ENCODE measurements at regions not wholly inside any gene's neighbourhood (a gene's known extent, or its start where the extent isn't known, plus 50 kb on each side); places are given as distances from the start of the nearest gene placed in this dataset.

- Mint-ChIP-seq H3K9me3 (peaks cover 1% of the 10 kb centered on the region), H3K36me3 (no peaks in the 10 kb centered on the region), H3K4me1 (no peaks in the 10 kb centered on the region), H3K27ac (no peak overlapping the region), H3K4me3 (no peak overlapping the region), H3K27me3 (no peaks in the 10 kb centered on the region)
- no peak for DNase-seq
Measured at GRCh38 chr7:13327669-13328068, 640.2 kb downstream of the ARL4A start.

GRCh38 chr7:13333371-13333770, 645.9 kb downstream of the ARL4A start:
- no peaks in the 10 kb centered on the region for H3K4me1 Mint-ChIP-seq
- no peak for DNase-seq
- H3K36me3 Mint-ChIP-seq, result no peaks in the 10 kb centered on the region
- no peaks in the 10 kb centered on the region for H3K27me3 Mint-ChIP-seq
- no peaks in the 10 kb centered on the region for H3K9me3 Mint-ChIP-seq
- H3K27ac Mint-ChIP-seq, result no peak overlapping the region
- H3K4me3 Mint-ChIP-seq, result no peak overlapping the region

DNA sequence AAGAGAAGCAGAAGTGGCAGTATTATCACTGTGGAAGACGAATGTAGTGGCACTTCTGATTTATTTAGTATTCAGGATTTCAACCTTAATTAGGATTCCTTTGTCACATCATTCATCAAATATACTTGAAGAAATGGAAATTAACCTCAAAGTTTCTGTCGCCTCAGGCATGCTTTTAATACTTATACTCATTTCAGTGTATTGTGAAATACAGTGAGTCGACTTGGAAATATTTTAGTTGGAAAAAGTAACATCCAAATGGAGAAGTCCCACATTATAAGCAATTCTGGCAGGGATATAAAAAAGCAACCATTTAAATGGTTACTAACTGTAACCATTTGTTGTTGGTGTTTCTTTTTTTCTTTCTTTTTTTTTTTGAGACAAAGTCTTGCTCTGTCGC, 648.8 kb downstream of the ARL4A start:
- H3K4me1 Mint-ChIP-seq, result no peaks in the 10 kb centered on the region
- no peak overlapping the region for H3K27ac Mint-ChIP-seq
- DNase-seq, result no peak
- H3K36me3 Mint-ChIP-seq, result no peaks in the 10 kb centered on the region
- H3K4me3 Mint-ChIP-seq, result no peak overlapping the region
- H3K9me3 Mint-ChIP-seq, result no peaks in the 10 kb centered on the region
- H3K27me3 Mint-ChIP-seq, result no peaks in the 10 kb centered on the region

DNA sequence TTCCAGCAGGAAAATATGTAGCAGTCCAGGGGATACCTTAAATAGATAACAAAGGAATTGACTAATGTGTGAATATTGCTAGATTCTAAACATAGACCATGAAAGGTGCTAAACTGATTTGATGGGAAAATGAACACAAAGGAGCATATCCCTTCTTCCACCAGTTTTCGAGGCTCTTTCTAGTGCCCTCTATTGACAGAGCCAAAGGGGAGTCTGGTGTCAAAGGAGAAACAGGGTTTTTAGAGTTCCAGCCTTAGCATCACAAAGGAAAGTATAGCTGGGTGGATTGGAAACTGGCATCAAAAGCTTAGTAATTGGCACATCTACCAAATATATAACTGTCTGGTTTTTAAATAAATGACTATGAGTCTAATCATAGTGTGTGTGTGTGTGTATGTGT, 636.8 kb downstream of the ETV1 start:
- Mint-ChIP-seq H3K36me3 (no peaks in the 10 kb centered on the region), H3K27me3 (no peaks in the 10 kb centered on the region), H3K9me3 (no peaks in the 10 kb centered on the region), H3K27ac (no peak overlapping the region), H3K4me3 (no peak overlapping the region), H3K4me1 (no peaks in the 10 kb centered on the region)
- no peak for DNase-seq

GRCh38 chr7:13359656-13360055, 629.8 kb downstream of the ETV1 start:
- H3K4me3 Mint-ChIP-seq, result no peak overlapping the region
- H3K9me3 Mint-ChIP-seq, result no peaks in the 10 kb centered on the region

GRCh38 chr7:13386741-13387140, 602.7 kb downstream of the ETV1 start:
- Mint-ChIP-seq H3K27ac (no peak overlapping the region), H3K4me1 (no peaks in the 10 kb centered on the region), H3K9me3 (peaks cover 2% of the 10 kb centered on the region), H3K36me3 (no peaks in the 10 kb centered on the region), H3K27me3 (no peaks in the 10 kb centered on the region), H3K4me3 (no peak overlapping the region)
- no peak for DNase-seq

More at GRCh38 chr7:13359656-13360055, 629.8 kb downstream of the ETV1 start:
- Mint-ChIP-seq H3K27me3 (no peaks in the 10 kb centered on the region), H3K36me3 (no peaks in the 10 kb centered on the region), H3K4me1 (no peaks in the 10 kb centered on the region), H3K27ac (no peak overlapping the region)
- no peak for DNase-seq

GRCh38 chr7:13407911-13408310, 581.6 kb downstream of the ETV1 start:
- H3K27ac Mint-ChIP-seq, result no peak overlapping the region
- no peaks in the 10 kb centered on the region for H3K36me3 Mint-ChIP-seq
- H3K27me3 Mint-ChIP-seq, result no peaks in the 10 kb centered on the region
- no peaks in the 10 kb centered on the region for H3K9me3 Mint-ChIP-seq
- H3K4me1 Mint-ChIP-seq, result no peaks in the 10 kb centered on the region
- H3K4me3 Mint-ChIP-seq, result no peak overlapping the region
- DNase-seq, result no peak

- Mint-ChIP-seq H3K27me3 (no peaks in the 10 kb centered on the region), H3K9me3 (no peaks in the 10 kb centered on the region), H3K4me1 (no peaks in the 10 kb centered on the region), H3K36me3 (no peaks in the 10 kb centered on the region), H3K27ac (no peak overlapping the region), H3K4me3 (no peak overlapping the region)
- DNase-seq, result no peak
Measured at GRCh38 chr7:13411151-13411550, 578.3 kb downstream of the ETV1 start.

DNA sequence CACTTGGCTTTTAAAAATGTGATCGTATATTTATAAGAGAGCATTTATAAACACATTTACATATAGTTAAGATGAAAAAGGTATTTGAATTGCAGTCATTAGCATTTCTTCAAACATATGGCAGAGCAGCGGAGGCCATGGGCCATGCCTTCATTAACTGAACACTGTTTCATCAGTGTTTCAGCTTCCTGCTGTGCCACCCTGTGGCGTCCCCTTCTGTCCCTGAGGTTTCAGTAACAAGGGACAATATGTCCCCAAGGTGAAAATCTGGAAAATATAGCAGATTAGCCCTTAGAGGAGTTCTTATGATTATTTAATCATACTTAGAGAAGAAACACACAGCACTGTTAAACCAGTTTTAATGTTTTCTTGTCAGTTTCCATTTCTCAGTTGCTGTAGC, 577.8 kb downstream of the ETV1 start:
- DNase-seq, result no peak

GRCh38 chr7:13414181-13414580, 575.3 kb downstream of the ETV1 start:
- peaks cover 2% of the 10 kb centered on the region for H3K9me3 Mint-ChIP-seq
- H3K4me3 Mint-ChIP-seq, result no peak overlapping the region
- no peaks in the 10 kb centered on the region for H3K4me1 Mint-ChIP-seq

More for the DNA sequence above, 577.8 kb downstream of the ETV1 start:
- Mint-ChIP-seq H3K27ac (no peak overlapping the region), H3K4me1 (no peaks in the 10 kb centered on the region), H3K27me3 (no peaks in the 10 kb centered on the region), H3K9me3 (no peaks in the 10 kb centered on the region), H3K36me3 (no peaks in the 10 kb centered on the region), H3K4me3 (no peak overlapping the region)

DNA sequence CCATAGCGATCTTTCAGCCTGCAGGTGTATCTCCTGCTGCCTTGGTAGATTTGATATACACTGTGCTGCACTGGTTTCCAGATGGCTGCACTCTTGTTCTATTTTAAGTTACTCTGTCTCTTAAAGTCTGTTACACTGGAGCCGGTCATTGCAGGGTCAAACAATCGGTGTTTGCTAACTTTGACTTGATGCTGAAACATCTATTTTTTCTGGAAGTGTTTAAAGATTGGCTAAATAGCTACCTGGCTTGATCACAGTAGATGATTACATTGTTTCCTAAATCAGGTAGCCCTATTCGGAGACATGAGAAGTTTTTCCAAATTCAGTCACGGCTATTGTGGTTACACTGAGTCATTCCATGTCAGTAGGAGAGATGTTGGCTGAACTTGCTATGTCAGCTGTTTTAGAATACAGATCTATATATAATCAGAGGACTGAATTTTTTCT, 574.8 kb downstream of the ETV1 start:
- Mint-ChIP-seq H3K4me1 (no peaks in the 10 kb centered on the region), H3K4me3 (no peak overlapping the region), H3K27ac (no peak overlapping the region), H3K27me3 (no peaks in the 10 kb centered on the region), H3K36me3 (no peaks in the 10 kb centered on the region), H3K9me3 (peaks cover 2% of the 10 kb centered on the region)
- DNase-seq, result no peak

More at GRCh38 chr7:13414181-13414580, 575.3 kb downstream of the ETV1 start:
- H3K27me3 Mint-ChIP-seq, result no peaks in the 10 kb centered on the region
- H3K27ac Mint-ChIP-seq, result no peak overlapping the region
- no peaks in the 10 kb centered on the region for H3K36me3 Mint-ChIP-seq
- no peak for DNase-seq

DNA sequence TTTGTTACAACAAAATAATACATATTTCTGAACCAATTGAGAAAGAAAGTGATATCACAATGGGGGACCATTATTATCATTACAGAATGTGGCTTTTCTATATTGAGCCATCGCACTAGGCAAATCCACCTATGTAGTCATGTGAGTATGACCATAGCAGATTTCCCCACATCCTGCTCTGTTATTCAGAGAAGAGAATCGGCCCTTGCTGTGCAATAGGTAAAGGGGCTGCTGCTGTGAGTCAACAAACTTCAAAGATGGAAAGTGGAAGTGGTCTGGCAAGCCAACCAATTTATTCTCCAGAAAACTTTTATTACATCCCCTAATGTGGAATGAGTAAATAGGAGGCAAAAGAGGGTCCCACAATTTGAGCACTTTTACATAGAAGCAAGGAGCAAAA, 573.4 kb downstream of the ETV1 start:
- Mint-ChIP-seq H3K27ac (no peak overlapping the region), H3K36me3 (no peaks in the 10 kb centered on the region), H3K27me3 (no peaks in the 10 kb centered on the region), H3K4me3 (no peak overlapping the region), H3K9me3 (peaks cover 2% of the 10 kb centered on the region), H3K4me1 (no peaks in the 10 kb centered on the region)
- no peak for DNase-seq

DNA sequence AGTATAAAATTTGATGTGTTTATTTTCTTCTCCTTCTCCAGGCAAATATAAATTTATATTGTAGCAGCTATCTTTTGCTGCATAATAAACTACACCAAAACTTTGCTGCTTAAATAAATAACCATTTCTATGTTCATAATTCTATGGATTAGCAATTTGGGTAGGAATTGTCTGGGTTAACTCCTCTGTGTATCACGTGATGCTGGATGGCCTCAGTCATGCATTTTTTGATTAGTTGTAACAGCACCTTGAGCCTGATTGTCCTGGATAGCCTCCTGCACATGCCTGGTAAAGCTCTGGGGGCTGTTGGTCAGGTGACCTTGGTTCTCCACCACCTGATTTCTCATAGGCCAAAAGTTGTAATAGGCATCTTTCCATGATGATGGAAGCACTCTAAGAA, 572.9 kb downstream of the ETV1 start:
- H3K36me3 Mint-ChIP-seq, result no peaks in the 10 kb centered on the region
- peaks cover 3% of the 10 kb centered on the region for H3K9me3 Mint-ChIP-seq
- no peaks in the 10 kb centered on the region for H3K4me1 Mint-ChIP-seq
- H3K4me3 Mint-ChIP-seq, result no peak overlapping the region
- no peak for DNase-seq
- no peak overlapping the region for H3K27ac Mint-ChIP-seq
- no peaks in the 10 kb centered on the region for H3K27me3 Mint-ChIP-seq

- Mint-ChIP-seq H3K27me3 (no peaks in the 10 kb centered on the region), H3K4me1 (no peaks in the 10 kb centered on the region), H3K27ac (no peak overlapping the region), H3K36me3 (no peaks in the 10 kb centered on the region), H3K9me3 (peaks cover 7% of the 10 kb centered on the region), H3K4me3 (no peak overlapping the region)
- DNase-seq, result no peak
Measured at GRCh38 chr7:13420726-13421125, 568.7 kb downstream of the ETV1 start.

DNA sequence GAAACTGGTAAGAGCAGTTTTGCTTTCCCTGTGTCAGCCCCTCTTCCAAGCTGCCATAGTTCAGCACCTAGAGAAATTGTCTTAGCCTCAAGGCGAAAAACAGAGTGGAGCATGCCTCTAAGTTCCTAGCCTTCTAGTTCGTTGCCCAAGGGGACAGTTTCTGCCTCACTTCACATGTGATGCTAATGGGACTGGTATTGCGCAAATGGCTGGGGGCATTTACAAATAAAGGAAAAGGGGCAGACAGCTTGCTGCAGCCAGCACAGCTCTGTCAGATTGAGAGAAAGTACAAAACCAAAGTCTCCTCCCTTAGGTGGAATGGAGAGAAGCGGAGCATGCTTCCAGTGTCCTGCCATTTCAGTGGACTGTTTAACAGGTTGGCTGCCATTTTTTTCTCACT, 567.7 kb downstream of the ETV1 start:
- Mint-ChIP-seq H3K27ac (no peak overlapping the region), H3K9me3 (peaks cover 7% of the 10 kb centered on the region), H3K36me3 (no peaks in the 10 kb centered on the region), H3K4me3 (no peak overlapping the region), H3K27me3 (no peaks in the 10 kb centered on the region), H3K4me1 (no peaks in the 10 kb centered on the region)
- DNase-seq, result no peak

GRCh38 chr7:13433946-13434345, 555.5 kb downstream of the ETV1 start:
- Mint-ChIP-seq H3K27ac (no peak overlapping the region), H3K27me3 (no peaks in the 10 kb centered on the region), H3K4me3 (no peak overlapping the region), H3K4me1 (no peaks in the 10 kb centered on the region), H3K36me3 (no peaks in the 10 kb centered on the region), H3K9me3 (no peaks in the 10 kb centered on the region)
- DNase-seq, result no peak

GRCh38 chr7:13442226-13442625, 547.2 kb downstream of the ETV1 start:
- Mint-ChIP-seq H3K4me3 (no peak overlapping the region), H3K27me3 (no peaks in the 10 kb centered on the region), H3K4me1 (no peaks in the 10 kb centered on the region), H3K9me3 (no peaks in the 10 kb centered on the region), H3K27ac (no peak overlapping the region), H3K36me3 (no peaks in the 10 kb centered on the region)
- no peak for DNase-seq

Measured in activated naive CD8-positive, alpha-beta T cell treated with anti-CD3 and anti-CD28 coated beads for 36 hours (primary cell).